ENCODE measurements at regions not wholly inside any gene's neighbourhood (a gene's known extent, or its start where the extent isn't known, plus 50 kb on each side); places are given as distances from the start of the nearest gene placed in this dataset.

GRCh38 chrX:39990388-39990787 lies 107.4 kb downstream of the BCOR start:
- DNase-seq (ENCODE audit: low read depth): no peak
- TF ChIP-seq, protein P1, sequence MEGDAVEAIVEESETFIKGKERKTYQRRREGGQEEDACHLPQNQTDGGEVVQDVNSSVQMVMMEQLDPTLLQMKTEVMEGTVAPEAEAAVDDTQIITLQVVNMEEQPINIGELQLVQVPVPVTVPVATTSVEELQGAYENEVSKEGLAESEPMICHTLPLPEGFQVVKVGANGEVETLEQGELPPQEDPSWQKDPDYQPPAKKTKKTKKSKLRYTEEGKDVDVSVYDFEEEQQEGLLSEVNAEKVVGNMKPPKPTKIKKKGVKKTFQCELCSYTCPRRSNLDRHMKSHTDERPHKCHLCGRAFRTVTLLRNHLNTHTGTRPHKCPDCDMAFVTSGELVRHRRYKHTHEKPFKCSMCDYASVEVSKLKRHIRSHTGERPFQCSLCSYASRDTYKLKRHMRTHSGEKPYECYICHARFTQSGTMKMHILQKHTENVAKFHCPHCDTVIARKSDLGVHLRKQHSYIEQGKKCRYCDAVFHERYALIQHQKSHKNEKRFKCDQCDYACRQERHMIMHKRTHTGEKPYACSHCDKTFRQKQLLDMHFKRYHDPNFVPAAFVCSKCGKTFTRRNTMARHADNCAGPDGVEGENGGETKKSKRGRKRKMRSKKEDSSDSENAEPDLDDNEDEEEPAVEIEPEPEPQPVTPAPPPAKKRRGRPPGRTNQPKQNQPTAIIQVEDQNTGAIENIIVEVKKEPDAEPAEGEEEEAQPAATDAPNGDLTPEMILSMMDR (conservative IDR thresholded peaks at IDR 0.05; ENCODE audit: low read depth, low read length): no peak
- H3K4me3 ChIP-seq (ENCODE audit: low read depth, low read length): no peak overlapping the region

DNA sequence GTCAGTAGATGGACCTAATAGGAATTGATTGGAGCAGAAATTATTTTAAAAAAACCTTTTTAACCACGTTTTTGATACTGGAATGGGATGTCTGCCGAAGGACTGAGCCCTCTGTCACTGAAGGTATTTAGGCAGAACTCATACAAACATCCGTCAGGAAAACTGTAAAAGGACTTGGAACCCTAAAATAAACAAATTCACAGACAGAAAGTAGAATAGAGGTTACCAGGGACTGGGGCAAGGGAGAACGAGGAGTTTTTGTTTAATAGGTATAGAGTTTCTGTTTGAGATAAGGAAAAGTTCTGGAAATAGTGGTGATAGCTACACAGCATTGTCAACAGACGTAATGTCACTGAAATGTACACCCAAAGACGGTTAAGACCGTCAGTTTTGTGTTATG lies 105.5 kb downstream of the BCOR start:
- TF ChIP-seq, protein P1 (conservative IDR thresholded peaks at IDR 0.05; ENCODE audit: low read depth, low read length): no peak
- no peak overlapping the region for H3K4me3 ChIP-seq (ENCODE audit: low read depth, low read length)
- DNase-seq (ENCODE audit: low read depth): no peak

DNA sequence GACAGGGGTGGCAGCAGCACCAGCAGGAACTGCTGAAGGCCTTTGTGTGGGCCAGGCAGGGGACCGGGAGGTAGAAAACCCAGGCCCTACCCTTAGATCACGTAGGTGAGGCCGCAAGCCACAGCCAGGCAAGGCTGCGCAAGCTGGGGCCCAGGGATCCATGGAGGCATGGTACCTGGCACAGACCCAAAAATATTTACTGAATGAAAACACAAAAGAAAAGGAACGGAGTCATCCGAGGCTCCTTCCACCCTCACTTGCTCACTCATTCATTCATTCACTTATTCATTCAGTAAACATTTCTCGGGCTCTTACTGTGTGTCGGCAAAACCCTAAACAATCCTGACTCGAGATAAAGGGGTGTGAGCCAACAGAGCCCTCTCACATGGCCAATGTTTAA lies 102.3 kb downstream of the BCOR start:
- H3K4me3 ChIP-seq (ENCODE audit: low read depth, low read length): no peak overlapping the region
- no peak for DNase-seq (ENCODE audit: low read depth)
- TF ChIP-seq, protein P1 (conservative IDR thresholded peaks at IDR 0.05; ENCODE audit: low read depth, low read length): no peak

- no peak overlapping the region for H3K4me3 ChIP-seq (ENCODE audit: low read depth, low read length)
- no peak for DNase-seq (ENCODE audit: low read depth)
- TF ChIP-seq, protein P1 (conservative IDR thresholded peaks at IDR 0.05; ENCODE audit: low read depth, low read length): no peak
Observed at GRCh38 chrX:39996536-39996935, 101.2 kb downstream of the BCOR start.

DNA sequence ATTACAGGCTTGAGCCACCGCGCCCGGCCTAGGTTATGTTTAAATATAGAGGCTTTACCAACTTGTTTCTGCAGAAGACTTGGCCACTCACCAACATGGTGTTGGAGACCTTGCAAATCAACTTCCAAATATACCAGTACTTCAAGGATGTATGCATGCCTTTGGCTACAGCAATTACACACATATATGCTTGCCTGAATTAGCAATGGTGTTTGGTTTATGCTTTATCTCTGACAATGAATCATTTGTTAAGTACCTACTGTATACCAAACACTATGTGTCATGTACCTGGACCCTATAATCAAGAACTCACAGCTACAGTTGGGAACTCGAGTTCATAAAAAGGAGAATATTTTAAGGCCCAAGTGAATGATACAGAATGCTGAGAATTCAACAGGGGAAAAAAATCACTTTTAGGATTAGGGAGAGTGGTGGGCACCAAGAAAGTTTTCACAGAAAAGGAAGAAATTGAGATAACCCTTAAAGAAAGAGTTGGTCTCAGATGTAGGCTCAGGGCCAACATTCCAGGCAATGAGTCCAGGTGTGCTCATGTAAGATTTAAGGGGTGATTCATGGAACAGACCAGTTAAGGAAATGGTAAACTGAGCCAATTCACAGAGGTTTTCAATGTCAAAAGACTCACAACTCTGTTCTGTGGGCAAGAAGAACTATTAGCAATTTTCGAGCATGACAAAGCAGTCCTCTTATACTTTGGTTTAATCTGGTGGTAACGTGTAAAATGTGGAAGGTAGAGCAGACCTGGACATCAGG lies 98.9 kb downstream of the BCOR start:
- no peak overlapping the region for H3K4me3 ChIP-seq (ENCODE audit: low read depth, low read length)
- TF ChIP-seq, protein P1 (conservative IDR thresholded peaks at IDR 0.05; ENCODE audit: low read depth, low read length): no peak
- DNase-seq (ENCODE audit: low read depth): no peak
